Lower leg skin (tissue), 3 donors: ENCODE measurements at regions not wholly inside any gene's neighbourhood (a gene's known extent, or its start where the extent isn't known, plus 50 kb on each side); places are given as distances from the start of the nearest gene placed in this dataset.

Experiments used
- POLR2A ChIP-seq, 2 donors: fragments of 450-650 bp; IDR thresholded peaks; one replicate each; pipeline ENCODE4 v1.6.1; 2016 to 2017; ENCODE audit warnings: antibody characterized with exemption in 2 of 2, mild to moderate bottlenecking in 1 of 2, moderate library complexity in 1 of 2
- TF ChIP-seq, protein P1 (sequence below), 3 donors: fragments of 450-650 bp; IDR thresholded peaks; one replicate each; pipeline ENCODE4 v1.5.1; 2016; ENCODE audit warnings: antibody characterized with exemption in 3 of 3, mild to moderate bottlenecking in 3 of 3, moderate library complexity in 2 of 3

DNA sequence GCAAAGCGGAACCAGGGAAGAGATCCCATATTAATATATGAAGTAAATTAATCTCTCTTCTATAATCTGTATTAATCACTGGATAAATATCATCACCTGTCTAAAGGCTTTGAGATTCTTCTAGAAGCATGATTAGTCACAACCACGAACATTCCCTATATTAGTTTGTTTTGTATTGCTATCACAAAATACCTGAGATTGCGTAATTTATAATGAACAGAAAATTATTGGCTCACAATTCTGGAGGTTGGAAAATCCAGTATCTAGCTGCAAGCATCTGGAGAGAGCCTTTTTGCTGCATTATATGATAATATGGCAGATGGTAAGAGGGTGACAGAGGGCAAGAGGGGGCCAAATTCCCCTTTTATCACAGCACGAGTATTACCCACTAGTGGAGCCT is 532.6 kb upstream of the EPHA5 start:
- TF ChIP-seq, protein P1, sequence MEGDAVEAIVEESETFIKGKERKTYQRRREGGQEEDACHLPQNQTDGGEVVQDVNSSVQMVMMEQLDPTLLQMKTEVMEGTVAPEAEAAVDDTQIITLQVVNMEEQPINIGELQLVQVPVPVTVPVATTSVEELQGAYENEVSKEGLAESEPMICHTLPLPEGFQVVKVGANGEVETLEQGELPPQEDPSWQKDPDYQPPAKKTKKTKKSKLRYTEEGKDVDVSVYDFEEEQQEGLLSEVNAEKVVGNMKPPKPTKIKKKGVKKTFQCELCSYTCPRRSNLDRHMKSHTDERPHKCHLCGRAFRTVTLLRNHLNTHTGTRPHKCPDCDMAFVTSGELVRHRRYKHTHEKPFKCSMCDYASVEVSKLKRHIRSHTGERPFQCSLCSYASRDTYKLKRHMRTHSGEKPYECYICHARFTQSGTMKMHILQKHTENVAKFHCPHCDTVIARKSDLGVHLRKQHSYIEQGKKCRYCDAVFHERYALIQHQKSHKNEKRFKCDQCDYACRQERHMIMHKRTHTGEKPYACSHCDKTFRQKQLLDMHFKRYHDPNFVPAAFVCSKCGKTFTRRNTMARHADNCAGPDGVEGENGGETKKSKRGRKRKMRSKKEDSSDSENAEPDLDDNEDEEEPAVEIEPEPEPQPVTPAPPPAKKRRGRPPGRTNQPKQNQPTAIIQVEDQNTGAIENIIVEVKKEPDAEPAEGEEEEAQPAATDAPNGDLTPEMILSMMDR (IDR thresholded peaks at IDR 0.05), result no peak
- TF ChIP-seq POLR2A (IDR thresholded peaks at IDR 0.05), result no peak
